B cell (primary cell): ENCODE measurements at regions not wholly inside any gene's neighbourhood (a gene's known extent, or its start where the extent isn't known, plus 50 kb on each side); places are given as distances from the start of the nearest gene placed in this dataset.

ENCODE experiments used
- EZH2 ChIP-seq: IDR thresholded peaks from 2 replicates; pipeline ENCODE4 v1.6.1; 2012; ENCODE audit warnings: borderline replicate concordance, low read depth, mild to moderate bottlenecking, moderate library complexity, low read length; ENCODE audit not compliant: insufficient read depth, poor library complexity, severe bottlenecking
- TF ChIP-seq, protein P1 (sequence below): fragments of 200-600 bp; IDR thresholded peaks from one replicate; pipeline ENCODE4 v1.8.0; 2022; ENCODE audit warnings: antibody characterized with exemption, mild to moderate bottlenecking

- TF ChIP-seq, protein P1, sequence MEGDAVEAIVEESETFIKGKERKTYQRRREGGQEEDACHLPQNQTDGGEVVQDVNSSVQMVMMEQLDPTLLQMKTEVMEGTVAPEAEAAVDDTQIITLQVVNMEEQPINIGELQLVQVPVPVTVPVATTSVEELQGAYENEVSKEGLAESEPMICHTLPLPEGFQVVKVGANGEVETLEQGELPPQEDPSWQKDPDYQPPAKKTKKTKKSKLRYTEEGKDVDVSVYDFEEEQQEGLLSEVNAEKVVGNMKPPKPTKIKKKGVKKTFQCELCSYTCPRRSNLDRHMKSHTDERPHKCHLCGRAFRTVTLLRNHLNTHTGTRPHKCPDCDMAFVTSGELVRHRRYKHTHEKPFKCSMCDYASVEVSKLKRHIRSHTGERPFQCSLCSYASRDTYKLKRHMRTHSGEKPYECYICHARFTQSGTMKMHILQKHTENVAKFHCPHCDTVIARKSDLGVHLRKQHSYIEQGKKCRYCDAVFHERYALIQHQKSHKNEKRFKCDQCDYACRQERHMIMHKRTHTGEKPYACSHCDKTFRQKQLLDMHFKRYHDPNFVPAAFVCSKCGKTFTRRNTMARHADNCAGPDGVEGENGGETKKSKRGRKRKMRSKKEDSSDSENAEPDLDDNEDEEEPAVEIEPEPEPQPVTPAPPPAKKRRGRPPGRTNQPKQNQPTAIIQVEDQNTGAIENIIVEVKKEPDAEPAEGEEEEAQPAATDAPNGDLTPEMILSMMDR, result no peak
- no peak for TF ChIP-seq EZH2
These were observed 502.4 kb downstream of the GADD45G start for GRCh38 chr9:90107040-90107725.
